Stimulated activated CD4-positive, alpha-beta T cell treated with anti-CD3 and anti-CD28 coated beads, Interleukin-1b, Interleukin-23, amount 100 ng/mL, for 4 hours (primary cell): ENCODE measurements at regions not wholly inside any gene's neighbourhood (a gene's known extent, or its start where the extent isn't known, plus 50 kb on each side); places are given as distances from the start of the nearest gene placed in this dataset.

Experiments used
- DNase-seq, 2 donors: peaks; one replicate each; pipeline ENCODE4 v3.0.0-alpha.2; 2020; ENCODE audit warnings: low read depth in 2 of 2

DNA sequence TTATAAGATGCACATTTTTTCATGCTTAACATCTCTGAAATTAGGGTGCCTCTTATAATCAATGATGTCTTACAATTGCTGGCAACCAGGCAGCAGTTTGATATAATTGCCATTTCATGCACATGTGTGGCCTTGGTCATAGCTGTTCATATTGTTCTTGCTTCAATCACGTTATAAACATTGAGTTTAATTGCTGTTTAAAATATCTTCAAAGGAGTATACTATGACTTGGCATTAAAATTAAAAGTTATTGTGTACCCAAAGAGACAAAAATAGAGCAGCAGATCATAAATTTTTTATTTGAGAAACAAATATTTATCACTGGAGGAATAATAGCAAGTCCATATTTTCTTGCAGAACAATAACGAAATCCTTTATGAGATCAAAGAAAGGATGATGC lies 325.5 kb downstream of the LMX1A start:
- DNase-seq: no peak

DNA sequence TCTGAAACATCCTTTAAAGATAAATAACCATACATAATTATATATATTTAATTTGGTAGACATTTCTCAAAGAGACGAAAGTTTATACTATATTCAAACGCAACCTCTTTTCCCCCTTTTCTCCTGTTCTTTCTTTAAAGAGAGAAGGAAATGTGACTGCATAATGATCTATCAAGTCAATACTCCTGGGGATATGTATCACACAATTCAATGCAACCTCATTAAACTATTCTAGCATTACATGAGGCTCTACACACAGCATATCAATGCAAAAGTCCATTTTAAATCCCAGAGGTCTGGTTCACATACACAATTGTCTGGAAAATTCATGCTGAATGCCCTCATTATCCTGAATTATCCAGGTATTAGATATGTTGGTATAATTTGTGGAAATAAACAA lies 330.7 kb downstream of the LMX1A start:
- no peak for DNase-seq

DNA sequence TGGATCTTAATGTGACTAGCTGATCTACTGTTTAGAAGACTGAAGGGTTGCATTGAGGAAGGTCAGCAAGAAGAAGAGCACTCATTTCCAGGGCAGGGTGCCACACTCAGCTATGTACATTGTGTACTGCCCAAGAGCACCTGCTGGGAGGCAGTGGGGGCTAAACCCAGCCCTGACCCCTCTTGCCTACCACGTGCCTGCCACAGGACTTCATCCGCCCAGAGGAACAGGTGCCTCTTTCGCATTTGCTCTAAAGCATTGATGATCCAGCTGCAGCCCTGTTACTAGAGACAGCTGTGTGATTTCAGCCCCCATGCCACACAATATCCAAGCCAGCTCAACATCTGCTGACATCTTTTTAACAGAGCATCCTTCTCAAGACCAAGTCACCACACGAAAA lies 341.8 kb downstream of the LMX1A start:
- no peak for DNase-seq

DNA sequence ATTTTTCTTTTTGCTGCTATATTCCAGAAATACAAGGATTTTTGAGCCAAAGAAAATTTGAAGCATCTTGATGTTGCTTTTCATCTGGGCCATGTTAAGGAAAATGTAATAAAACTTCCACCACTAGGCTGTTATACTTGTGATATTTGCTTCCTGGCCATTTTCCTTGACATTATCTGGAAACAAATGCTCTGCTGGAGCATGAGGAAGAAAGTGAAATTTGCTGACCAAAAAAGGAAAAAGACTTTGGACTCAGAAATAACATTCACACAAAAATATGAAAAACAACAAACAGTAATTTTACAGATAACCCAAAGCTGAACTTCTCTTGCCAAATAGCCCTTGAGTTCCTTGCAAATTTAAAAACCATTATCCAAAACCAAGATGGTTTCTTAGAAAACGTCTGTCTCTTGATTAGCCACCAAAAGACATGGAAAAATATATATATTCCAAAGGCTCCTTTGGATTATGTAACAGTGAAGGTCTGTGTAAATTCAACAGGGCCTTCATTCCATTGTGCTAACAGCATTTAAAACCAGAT lies 344.5 kb downstream of the LMX1A start:
- no peak for DNase-seq

DNA sequence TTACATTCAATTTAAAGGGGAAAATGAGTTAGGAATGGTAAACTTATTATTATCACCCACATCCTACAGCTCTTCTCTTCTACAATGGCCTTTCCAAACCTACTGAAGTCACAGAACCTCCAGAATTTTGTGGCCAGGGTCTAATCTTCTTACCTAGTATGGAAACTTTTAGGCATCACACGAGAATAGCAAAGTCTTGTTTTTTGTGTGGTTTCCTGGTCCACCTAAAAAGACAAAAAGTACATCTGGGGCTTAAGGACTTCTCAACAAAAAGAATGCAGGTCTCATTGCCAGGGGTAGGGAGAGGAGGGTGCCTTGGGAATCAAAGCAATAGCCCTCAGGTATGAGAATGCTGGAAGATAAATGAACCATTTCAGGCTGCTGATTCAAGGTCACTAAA lies 345.3 kb downstream of the LMX1A start:
- no peak for DNase-seq

DNA sequence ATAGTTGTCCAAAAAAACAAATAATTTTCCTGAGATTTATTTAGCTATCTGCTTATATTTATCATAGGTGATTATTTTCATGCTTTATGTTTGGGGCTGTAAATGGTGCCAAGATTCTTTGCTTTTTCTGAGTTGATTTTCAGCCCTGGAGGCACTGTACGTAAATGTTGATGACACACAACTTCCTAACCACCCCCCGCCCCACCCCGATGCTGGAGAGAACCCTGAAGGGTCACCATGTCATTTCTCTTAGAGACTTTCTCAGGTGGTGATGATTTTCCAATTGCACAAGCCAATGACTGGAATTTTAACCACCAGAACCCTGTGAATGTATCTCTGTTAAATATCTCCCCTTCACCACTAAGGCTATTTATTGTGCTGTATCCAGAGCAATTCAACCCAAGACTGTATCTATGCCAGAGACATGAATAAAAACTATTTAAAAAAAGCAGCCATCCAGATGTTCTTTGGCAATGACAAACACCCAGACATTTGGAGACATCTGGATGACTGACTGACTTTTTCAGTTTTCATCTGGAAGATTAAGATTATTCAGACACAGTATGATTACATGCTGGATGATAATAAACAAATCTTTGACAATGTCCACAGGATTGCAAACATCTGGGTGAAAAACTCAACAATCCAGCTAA lies 346.0 kb downstream of the LMX1A start:
- no peak for DNase-seq

DNA sequence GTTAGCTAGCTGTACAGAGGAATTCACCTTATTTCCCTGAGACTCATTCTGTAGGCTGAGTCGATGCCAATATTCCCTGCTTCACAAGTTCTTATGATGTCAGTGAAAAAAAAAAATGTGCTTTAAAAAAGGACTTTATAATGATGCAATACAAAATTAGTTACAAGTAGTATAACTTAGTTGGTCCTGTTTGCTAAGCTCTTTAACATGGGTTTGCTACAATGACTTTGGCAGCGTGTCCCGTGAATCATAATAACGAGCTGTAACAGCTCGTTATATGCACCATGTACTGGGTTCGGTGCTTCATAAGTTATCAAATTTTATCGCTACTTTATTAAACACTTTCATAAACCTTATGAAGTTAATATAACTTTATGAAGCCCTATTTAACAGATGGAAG lies 349.7 kb downstream of the LMX1A start:
- DNase-seq: no peak

DNA sequence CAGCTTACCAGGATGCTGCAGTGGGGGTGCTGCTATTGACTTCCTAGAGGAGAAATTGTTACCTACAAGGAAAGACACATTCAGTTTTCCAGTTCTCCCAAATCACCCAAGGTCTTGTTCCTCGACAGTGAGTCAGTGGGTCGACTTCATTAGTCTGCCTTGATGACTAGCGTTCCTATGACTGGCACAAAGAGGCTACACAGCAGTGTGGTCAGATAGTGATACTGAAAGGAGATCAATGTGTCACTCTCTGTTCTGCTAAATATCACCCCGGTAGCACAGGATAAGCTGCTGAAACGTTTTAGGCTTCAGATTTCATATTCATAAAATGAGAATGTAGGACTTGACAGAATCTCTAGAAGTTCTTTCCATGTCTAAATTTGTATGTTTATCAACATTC lies 357.4 kb downstream of the LMX1A start:
- DNase-seq: no peak

DNA sequence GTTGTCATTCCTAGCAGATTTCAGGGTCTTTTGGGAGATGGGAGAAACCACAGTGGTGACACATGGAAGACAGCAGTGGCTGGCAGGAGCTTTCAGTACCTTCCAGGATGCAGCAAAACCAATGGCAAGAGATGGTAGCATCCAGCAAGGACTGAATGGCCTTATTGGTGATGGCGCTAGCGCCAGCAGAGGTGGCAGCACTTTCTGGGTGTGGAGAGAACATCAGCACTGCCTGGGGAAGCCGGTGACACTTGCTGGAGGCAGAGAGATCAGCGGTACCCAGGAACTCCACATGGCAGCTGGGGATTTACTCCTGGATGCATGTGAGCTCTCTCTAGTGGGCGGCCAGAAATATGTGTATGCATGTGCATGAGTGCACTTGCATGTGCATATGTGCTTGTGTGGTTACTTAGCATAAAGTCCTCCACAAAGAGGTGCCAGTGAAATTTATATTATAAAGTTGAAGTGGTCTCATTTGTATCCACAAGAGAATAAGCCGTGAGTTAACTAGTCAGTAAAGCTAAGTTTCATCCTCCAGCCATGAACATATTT lies 364.7 kb downstream of the LMX1A start:
- DNase-seq: no peak

DNA sequence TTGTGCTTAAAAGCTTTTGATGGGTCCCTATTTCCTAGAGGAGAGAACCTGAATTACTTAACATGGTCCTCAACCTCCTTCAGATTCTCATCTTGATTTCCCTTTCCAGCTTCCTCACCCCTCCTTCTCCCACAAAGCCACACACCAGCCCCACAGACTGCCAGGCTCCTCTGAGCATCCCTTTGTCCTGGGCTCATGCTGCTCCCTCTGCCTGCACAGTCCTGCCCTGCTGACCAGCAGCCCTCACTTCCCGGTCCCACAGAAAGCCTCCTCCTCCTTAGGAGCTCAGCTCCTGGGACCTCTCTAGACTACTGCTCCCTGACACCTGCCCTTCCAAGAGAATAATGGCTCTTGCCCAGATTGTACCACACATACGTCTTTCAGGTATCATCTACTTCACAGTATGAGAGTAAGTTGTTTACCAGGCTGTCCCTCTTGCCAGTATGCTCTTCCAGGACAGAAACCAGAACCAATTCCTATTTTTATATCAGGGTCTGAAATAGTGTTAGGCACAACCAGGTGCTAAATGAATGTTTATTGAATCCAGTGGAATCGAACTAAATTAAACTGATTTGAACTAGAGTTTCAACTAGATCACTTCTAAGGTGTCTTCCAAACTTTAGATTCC lies 373.4 kb downstream of the LMX1A start:
- no peak for DNase-seq

DNA sequence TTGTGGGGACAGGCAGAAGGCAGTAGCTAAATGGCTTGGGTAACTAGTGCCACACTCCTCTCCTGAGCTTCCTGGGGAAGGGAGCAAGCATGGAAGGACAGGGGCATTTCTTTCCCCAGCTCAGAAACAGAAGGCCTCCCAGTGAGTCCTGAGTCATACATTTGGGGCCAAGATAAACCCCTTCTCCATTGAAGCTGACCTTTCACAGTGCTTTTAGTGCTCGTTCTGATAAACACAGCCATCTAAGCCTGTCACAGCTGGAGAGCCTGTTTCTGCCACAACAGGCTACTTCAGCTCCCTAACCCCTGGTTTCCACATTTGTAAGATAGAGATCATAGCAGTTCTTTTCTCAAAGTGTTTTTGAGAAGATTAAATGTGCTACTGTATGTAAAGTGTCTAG lies 374.0 kb downstream of the LMX1A start:
- DNase-seq: no peak

DNA sequence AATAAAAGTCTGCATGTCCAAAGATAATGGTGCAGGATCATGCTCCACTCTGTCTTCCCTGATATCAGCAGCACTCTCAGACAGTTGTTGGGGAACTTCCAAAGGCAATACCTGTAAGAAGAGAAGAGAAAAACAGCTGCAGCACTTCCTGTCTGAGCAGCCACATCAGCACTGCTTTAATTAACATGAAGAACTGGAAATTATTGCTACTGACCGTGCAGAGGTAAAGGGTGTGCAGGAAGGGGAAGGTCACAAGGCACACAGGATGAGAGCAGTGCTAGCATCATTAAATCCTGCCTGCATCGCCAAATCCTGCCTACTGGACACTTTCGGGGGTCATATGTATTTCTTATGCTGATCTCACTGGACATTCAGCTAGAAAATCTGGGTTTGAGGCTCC lies 379.0 kb downstream of the LMX1A start:
- DNase-seq: no peak

DNA sequence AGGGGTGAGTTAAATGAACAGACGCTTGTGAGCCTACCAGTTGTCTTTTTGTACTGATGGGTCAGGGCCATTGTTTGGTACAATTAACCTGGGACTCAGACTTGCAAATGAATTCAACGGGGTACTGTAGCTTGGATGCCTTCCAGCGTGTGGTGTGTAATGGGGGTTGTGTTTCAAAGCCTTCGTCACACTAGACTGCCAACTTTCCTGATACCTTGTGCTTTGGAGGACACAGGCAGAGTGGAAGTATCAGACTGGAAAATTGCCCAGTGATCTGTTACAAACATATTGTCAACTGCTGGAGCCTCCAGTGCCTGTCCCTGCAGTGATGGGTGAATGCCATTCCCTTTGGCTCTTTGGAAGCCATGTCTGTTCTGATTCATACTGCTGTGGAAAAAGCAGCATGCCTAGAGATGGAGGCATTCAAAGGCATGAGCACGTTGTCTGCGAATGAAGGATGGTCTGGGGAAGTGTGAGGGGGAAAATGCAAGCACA lies 384.5 kb downstream of the LMX1A start:
- no peak for DNase-seq

DNA sequence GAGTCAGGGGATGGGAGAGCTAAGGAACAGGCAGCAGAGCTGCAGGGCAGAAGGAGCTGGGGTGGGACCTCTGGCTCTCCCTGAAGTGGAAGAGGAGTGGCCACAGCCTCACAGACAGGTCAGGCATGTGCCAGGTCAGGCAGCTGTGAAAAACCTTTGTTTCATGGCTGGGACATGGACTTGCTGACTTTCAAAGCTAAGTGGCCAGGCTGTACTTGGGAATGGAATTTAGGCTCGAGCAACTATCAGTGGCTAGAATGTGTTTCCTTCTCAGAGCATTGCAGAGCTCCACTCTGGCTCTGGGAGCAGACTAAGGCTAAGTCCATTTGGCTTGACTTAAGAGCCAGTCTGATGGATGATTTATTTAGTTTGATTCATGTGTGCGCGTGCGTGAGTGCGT lies 385.1 kb downstream of the LMX1A start:
- DNase-seq: no peak

DNA sequence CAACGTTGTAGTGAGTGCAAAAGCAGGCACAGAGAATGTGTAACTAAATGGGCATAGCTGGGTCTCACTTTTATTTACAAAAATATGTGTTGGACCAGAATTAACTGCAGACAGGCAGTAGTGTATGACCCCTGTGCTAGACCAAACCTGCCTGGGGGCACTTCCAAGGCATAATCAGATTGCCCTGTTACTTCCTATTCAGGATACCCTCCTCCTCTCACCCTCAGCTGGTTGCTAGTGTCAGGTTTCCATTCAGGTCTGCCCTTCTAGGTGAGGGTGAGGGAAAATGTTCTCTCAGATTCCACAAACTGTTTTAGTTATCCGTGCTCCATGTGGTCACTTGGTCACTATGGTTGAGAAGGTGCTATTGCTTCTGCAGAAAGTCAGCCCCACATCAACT lies 387.3 kb downstream of the LMX1A start:
- DNase-seq: no peak

DNA sequence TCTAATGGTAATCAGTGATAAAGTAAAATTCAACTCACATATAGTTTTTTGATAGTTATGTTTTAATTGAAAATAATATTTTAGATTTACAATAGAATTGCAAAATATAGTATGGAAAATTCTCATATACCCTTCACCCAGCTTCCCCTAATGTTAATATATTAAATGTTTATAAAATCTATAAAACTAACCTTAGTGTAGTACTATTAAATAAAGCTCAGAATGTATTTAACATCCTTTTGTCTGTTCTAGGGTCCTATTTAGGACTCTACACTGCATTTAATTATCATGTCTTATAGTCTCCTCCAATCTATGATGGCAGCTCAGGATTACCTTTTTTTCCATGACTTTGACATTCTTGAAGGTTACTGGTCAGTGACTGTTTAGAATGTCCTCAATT lies 389.2 kb downstream of the LMX1A start:
- no peak for DNase-seq

DNA sequence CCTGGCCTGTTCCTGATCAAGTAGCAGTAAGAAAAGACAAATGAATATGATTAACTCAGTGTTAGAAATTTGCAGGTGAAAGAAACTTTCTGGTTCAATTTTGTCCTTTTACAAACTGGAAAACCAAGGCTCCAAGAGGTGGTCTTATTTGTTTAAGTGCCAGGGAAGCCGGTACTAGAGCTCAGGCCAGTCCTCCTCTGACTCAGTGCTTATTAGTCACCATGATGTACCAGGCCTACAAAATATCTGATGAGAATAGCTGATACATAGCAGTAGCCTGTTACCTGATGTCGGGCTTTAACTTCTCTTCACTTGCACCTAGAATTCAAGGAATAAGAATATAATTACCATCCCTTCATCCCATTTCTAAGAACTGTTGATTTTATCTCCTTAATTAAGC lies 394.8 kb downstream of the LMX1A start:
- no peak for DNase-seq

DNA sequence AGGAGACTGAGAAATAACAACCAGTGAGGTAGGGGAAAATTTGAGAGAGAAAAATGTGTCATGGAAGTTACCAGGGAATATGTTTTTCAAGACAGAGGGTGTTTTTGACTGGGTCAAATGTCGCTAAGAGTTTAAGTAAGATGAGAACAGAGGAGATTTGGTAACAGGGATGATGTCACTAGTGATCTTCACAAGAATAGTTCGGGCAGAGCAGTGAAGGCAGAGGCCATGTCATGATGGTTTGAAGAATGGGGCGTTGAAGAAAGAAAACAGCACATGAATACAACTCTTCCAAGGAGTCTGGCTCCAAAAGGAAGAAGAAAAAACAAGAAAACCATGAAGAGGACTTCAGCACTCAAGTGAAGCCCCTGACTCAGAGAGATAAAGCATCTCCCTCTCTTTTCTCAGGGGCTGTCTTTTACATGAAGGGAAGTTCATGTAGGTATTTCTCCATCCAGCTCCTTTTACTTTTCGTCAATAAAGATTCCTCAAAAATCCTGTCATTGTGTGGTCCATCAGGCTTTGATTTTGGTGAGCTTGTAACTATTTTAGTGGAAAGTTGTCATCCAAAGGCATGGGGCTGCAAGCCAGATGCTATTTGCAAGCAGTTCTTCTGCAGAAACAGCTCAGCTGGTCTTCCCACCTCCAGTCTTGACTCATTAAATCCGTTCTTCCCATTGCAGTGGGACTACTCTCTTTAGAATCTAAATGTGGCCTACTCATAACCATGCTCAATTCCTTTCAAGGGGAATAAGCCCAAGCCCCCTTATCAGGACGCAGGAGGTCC lies 397.3 kb downstream of the LMX1A start:
- no peak for DNase-seq

DNA sequence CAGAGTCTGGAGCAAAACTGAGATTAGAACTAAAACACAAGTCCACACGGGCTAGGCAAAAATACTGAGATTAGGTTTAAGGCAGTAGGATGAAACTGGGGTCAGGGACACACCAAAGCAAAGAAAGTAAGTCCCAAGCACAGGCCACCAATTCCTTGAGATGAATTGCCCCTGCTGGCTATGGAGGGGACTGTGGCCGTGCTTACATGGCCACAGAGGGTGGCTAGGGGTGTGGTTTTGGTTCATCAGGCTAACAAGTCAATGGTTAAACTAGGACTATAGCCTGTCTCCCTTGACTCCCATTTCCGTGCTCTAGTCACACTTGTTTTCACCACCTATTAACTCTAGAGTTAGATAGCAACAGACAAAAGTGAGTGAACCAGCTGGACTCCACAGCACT lies 394.8 kb downstream of the PBX1 start:
- DNase-seq: no peak

DNA sequence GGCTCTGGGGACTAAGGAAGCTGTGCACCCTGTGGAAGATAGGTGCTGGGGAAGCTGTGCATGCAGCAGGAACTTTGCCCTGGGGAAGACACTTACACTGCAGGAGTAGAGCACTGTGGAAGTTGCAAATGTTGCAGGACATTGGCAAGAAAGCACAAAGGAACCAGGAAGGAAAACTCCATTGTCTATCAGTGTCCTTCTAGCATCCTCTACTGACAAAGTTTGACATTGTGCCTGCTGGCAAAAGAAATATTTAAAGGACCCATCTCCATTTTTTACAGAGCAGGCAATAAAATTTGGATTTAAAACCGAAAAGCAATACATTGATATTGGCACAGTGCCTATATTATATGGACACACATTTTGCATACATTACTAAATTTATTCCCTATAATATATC lies 394.1 kb downstream of the PBX1 start:
- DNase-seq: no peak

DNA sequence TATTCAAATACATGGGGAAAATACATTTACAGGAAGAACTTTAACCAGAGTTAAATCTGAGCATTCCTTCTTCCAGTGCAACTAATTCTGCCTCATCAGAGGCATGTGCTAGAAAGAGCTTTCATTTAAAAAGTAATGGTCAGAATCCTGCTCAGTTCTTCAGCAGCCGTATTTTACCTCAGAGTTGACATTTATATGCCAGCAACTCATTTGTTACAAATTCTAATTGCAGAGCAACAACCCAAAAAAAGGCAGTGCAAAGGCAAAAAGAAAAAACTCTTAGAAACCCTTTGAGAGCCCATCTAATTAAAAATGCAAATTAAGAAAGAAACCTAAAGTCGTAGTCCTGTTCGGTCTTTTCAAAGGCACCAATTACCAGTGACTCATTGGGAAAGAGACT lies 392.5 kb downstream of the PBX1 start:
- DNase-seq: no peak

DNA sequence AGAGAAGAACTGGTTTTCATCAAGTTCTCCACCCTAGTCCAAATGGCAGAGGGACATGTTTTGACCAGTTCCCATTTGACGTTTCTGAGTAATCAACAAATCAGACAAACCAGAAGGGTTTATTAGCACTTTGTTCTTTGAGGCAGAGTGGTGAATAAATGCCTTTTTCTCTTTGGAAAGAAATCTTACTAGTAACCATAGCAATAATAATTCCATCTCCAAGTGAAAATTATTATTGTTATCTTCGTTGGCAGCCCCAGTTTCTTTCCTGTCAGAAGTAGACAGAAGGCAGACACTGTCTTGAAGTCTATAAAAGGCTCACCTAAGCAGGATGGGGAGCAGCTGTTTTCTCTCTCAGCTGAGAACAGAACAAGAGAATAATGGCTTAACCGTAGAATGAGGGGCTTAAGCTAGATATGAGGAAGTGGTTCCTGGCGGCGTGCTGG lies 391.6 kb downstream of the PBX1 start:
- DNase-seq: no peak
